K562 (cell line): ENCODE measurements at regions not wholly inside any gene's neighbourhood (a gene's known extent, or its start where the extent isn't known, plus 50 kb on each side); places are given as distances from the start of the nearest gene placed in this dataset.
A peak's percentile ranks its signal among the peaks of the same experiment; 100 is the strongest.

Source experiments
- ADNP ChIP-seq: fragments of 200-800 bp; sonication (Bioruptor generic); IDR thresholded peaks from 2 replicates; pipeline ENCODE4 v1.6.1; 2016; ENCODE audit warnings: missing genetic modification characterization, missing compliant biosample characterization
- DPF2 ChIP-seq: fragments of 450-650 bp; IDR thresholded peaks from 2 replicates; pipeline ENCODE4 v1.6.1; 2016
- EP300 ChIP-seq: IDR thresholded peaks from 2 replicates; pipeline ENCODE4 v1.6.1; 2012; ENCODE audit warnings: low read length, improper control_type of control experiment
- ETV1 ChIP-seq: fragments of 450-650 bp; conservative IDR thresholded peaks from 2 replicates; pipeline ENCODE4 v1.6.1; 2016; ENCODE audit warnings: missing genetic modification characterization, control low read depth, low read depth, missing compliant biosample characterization
- FOXJ2 ChIP-seq: fragments of 200-800 bp; sonication (Bioruptor generic); IDR thresholded peaks from 2 replicates; pipeline ENCODE4 v1.6.1; 2016; ENCODE audit warnings: missing genetic modification characterization, missing compliant biosample characterization
- FOXK2 ChIP-seq, 2 experiments: fragments of 450-650 bp; IDR thresholded peaks in 1 of 2; conservative IDR thresholded peaks in 1 of 2; 2 replicates each; pipeline ENCODE4 v1.6.1; 2016; ENCODE audit warnings: low read depth in 2 of 2, mild to moderate bottlenecking in 1 of 2
- HDAC2 ChIP-seq: fragments of 450-650 bp; IDR thresholded peaks from 2 replicates; pipeline ENCODE4 v1.6.1; 2016; ENCODE audit warnings: mild to moderate bottlenecking
- HEY1 ChIP-seq: fragments of 250-450 bp; sonication (Bioruptor Pico); IDR thresholded peaks from 2 replicates; pipeline ENCODE4 v1.5.0; 2020; ENCODE audit warnings: mild to moderate bottlenecking, moderate library complexity, borderline replicate concordance
- MYC ChIP-seq, 2 experiments: fragments of 250-450 bp in 1 of 2; sonication (Bioruptor Pico) in 1 of 2; IDR thresholded peaks; 2 replicates each; pipeline versions ENCODE4 v1.5.1 to v1.6.1; 2012 to 2021; ENCODE audit warnings: low read depth in 2 of 2, borderline replicate concordance in 1 of 2, improper control_type of control experiment in 1 of 2, low read length in 1 of 2, mild to moderate bottlenecking in 1 of 2, moderate library complexity in 1 of 2
- ZBTB1 ChIP-seq: sonication (generic); formaldehyde crosslinking; IDR thresholded peaks from 2 replicates; pipeline ENCODE4 v1.8.1; 2023; ENCODE audit warnings: missing genetic modification reagents, low read depth, mild to moderate bottlenecking, borderline replicate concordance
- ZNF354B ChIP-seq: fragments of 250-450 bp; sonication (Bioruptor Pico); IDR thresholded peaks from 2 replicates; pipeline ENCODE4 v1.4.0; 2020
- ZNF444 ChIP-seq: fragments of 250-450 bp; sonication (Bioruptor Pico); IDR thresholded peaks from 2 replicates; pipeline ENCODE4 v1.4.0; 2020; ENCODE audit warnings: mild to moderate bottlenecking, moderate library complexity
- TF ChIP-seq, protein P1 (sequence below): fragments of 450-650 bp; IDR thresholded peaks from 2 replicates; pipeline ENCODE4 v1.6.1; 2016
- TF ChIP-seq, protein P2 (sequence below): fragments of 250-450 bp; sonication (Bioruptor Pico); IDR thresholded peaks from 2 replicates; pipeline ENCODE4 v1.4.0; 2020; ENCODE audit warnings: borderline replicate concordance
- TF ChIP-seq, protein P3 (sequence below), 3 experiments: IDR thresholded peaks in 2 of 3; conservative IDR thresholded peaks in 1 of 3; 2 replicates each; pipeline ENCODE4 v1.5.1; 2011 to 2012; ENCODE audit warnings: low read length in 3 of 3, mild to moderate bottlenecking in 3 of 3, control low read depth in 2 of 3, improper control_type of control experiment in 1 of 3, inconsistent platforms in 1 of 3, low read depth in 1 of 3, mixed read lengths in 1 of 3, moderate library complexity in 1 of 3; ENCODE audit not compliant: insufficient read depth in 2 of 3
- TF ChIP-seq, protein P4 (sequence below): fragments of 250-450 bp; sonication (Bioruptor Pico); IDR thresholded peaks from 2 replicates; pipeline ENCODE4 v1.5.0; 2020; ENCODE audit warnings: mild to moderate bottlenecking
- TF ChIP-seq, protein P5 (sequence below): sonication (generic); formaldehyde crosslinking; IDR thresholded peaks from 2 replicates; pipeline ENCODE4 v1.5.0; 2020; ENCODE audit warnings: missing genetic modification reagents
- TF ChIP-seq, protein P6 (sequence below): fragments of 450-650 bp; IDR thresholded peaks from 2 replicates; pipeline ENCODE4 v1.6.1; 2016; ENCODE audit warnings: mild to moderate bottlenecking

DNA sequence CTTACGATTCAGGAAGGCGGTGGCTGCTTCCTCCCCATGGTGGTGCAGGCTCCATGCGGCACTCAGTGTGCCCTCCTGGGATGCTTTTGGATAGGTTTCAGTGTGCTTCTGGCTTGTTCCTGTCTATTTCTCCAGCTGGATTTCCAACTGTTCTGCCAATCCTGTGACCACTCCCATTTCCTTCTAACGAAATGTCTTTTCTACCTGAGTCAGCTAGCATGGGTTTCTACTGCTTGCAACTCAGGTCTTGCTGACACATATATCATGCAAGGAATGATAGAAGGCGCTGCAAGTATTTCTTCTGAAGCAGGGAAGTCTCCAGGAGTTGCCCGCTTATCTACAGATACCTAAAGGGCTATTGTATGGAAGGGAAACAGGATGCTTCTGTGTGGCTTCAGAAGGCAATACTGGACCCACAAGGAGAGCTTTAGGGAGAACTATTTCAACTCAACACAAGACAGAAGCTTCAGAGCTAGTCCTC, 244.4 kb downstream of the OPA1 start (continued):
- TF ChIP-seq ADNP (tag) (no peak), FOXK2 (conservative IDR thresholded peaks at IDR 0.05 in 1 of 2, IDR thresholded peaks at IDR 0.05 in 1 of 2; ENCODE audit: low read depth in 2 of 2) (no peak), ETV1 (tag) (no peak), DPF2 (0 out of 2 replicates have a peak, but pooled peaks have one; percentile 3), ZNF354B (CRISPR knock-in tag) (no peak), HDAC2 (peak; percentile 48; the same call in 1 of the 2 replicates), FOXJ2 (tag) (0 out of 2 replicates have a peak, but pooled peaks have one; percentile 9), ZNF444 (CRISPR knock-in tag) (no peak), HEY1 (no peak), MYC (IDR thresholded peaks at IDR 0.05; ENCODE audit: low read depth, low read length) (no peak), MYC (CRISPR knock-in tag; IDR thresholded peaks at IDR 0.05; ENCODE audit: borderline replicate concordance, low read depth) (0 out of 2 replicates have a peak, but pooled peaks have one; percentile 23), EP300 (peak; percentile 26; the same call in 1 of the 2 replicates), ZBTB1 (CRISPR knock-in tag) (no peak)
- TF ChIP-seq, protein P1, sequence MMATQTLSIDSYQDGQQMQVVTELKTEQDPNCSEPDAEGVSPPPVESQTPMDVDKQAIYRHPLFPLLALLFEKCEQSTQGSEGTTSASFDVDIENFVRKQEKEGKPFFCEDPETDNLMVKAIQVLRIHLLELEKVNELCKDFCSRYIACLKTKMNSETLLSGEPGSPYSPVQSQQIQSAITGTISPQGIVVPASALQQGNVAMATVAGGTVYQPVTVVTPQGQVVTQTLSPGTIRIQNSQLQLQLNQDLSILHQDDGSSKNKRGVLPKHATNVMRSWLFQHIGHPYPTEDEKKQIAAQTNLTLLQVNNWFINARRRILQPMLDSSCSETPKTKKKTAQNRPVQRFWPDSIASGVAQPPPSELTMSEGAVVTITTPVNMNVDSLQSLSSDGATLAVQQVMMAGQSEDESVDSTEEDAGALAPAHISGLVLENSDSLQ = peak; percentile 43; the same call in 1 of the 2 replicates
- TF ChIP-seq, protein P2, sequence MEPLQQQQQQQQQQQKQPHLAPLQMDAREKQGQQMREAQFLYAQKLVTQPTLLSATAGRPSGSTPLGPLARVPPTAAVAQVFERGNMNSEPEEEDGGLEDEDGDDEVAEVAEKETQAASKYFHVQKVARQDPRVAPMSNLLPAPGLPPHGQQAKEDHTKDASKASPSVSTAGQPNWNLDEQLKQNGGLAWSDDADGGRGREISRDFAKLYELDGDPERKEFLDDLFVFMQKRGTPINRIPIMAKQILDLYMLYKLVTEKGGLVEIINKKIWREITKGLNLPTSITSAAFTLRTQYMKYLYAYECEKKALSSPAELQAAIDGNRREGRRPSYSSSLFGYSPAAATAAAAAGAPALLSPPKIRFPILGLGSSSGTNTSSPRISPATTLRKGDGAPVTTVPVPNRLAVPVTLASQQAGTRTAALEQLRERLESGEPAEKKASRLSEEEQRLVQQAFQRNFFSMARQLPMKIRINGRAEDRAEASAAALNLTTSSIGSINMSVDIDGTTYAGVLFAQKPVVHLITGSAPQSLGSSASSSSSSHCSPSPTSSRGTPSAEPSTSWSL = no peak
- TF ChIP-seq, protein P3, sequence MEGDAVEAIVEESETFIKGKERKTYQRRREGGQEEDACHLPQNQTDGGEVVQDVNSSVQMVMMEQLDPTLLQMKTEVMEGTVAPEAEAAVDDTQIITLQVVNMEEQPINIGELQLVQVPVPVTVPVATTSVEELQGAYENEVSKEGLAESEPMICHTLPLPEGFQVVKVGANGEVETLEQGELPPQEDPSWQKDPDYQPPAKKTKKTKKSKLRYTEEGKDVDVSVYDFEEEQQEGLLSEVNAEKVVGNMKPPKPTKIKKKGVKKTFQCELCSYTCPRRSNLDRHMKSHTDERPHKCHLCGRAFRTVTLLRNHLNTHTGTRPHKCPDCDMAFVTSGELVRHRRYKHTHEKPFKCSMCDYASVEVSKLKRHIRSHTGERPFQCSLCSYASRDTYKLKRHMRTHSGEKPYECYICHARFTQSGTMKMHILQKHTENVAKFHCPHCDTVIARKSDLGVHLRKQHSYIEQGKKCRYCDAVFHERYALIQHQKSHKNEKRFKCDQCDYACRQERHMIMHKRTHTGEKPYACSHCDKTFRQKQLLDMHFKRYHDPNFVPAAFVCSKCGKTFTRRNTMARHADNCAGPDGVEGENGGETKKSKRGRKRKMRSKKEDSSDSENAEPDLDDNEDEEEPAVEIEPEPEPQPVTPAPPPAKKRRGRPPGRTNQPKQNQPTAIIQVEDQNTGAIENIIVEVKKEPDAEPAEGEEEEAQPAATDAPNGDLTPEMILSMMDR (IDR thresholded peaks at IDR 0.05 in 2 of 3, conservative IDR thresholded peaks at IDR 0.05 in 1 of 3; ENCODE audit: insufficient read depth in 2 of 3, low read depth in 1 of 3, low read length in 3 of 3) = no peak; a peak in 1 of 6 replicates
- TF ChIP-seq, protein P4, sequence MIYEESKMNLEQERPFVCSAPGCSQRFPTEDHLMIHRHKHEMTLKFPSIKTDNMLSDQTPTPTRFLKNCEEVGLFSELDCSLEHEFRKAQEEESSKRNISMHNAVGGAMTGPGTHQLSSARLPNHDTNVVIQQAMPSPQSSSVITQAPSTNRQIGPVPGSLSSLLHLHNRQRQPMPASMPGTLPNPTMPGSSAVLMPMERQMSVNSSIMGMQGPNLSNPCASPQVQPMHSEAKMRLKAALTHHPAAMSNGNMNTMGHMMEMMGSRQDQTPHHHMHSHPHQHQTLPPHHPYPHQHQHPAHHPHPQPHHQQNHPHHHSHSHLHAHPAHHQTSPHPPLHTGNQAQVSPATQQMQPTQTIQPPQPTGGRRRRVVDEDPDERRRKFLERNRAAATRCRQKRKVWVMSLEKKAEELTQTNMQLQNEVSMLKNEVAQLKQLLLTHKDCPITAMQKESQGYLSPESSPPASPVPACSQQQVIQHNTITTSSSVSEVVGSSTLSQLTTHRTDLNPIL = no peak
- TF ChIP-seq, protein P5, sequence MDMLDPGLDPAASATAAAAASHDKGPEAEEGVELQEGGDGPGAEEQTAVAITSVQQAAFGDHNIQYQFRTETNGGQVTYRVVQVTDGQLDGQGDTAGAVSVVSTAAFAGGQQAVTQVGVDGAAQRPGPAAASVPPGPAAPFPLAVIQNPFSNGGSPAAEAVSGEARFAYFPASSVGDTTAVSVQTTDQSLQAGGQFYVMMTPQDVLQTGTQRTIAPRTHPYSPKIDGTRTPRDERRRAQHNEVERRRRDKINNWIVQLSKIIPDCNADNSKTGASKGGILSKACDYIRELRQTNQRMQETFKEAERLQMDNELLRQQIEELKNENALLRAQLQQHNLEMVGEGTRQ (CRISPR knock-in tag) = no peak
- TF ChIP-seq, protein P6, sequence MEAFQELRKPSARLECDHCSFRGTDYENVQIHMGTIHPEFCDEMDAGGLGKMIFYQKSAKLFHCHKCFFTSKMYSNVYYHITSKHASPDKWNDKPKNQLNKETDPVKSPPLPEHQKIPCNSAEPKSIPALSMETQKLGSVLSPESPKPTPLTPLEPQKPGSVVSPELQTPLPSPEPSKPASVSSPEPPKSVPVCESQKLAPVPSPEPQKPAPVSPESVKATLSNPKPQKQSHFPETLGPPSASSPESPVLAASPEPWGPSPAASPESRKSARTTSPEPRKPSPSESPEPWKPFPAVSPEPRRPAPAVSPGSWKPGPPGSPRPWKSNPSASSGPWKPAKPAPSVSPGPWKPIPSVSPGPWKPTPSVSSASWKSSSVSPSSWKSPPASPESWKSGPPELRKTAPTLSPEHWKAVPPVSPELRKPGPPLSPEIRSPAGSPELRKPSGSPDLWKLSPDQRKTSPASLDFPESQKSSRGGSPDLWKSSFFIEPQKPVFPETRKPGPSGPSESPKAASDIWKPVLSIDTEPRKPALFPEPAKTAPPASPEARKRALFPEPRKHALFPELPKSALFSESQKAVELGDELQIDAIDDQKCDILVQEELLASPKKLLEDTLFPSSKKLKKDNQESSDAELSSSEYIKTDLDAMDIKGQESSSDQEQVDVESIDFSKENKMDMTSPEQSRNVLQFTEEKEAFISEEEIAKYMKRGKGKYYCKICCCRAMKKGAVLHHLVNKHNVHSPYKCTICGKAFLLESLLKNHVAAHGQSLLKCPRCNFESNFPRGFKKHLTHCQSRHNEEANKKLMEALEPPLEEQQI = no peak
